HG02870 (cell line): ENCODE measurements at regions not wholly inside any gene's neighbourhood (a gene's known extent, or its start where the extent isn't known, plus 50 kb on each side); places are given as distances from the start of the nearest gene placed in this dataset.

ENCODE experiments used
- ATAC-seq: cut with Tn5 transposase; IDR thresholded peaks from one replicate; pipeline ENCODE4 v1.9.1; 2021; ENCODE audit warnings: mild to moderate bottlenecking, moderate library complexity; ENCODE audit not compliant: unreplicated experiment

GRCh38 chr10:130869179-130869841 is 442.2 kb downstream of the TCERG1L start:
- no peak for ATAC-seq

GRCh38 chr10:130871406-130871805 is 440.1 kb downstream of the TCERG1L start:
- ATAC-seq, result no peak

- ATAC-seq, result no peak
These were observed 437.9 kb downstream of the TCERG1L start for GRCh38 chr10:130873636-130874035.

DNA sequence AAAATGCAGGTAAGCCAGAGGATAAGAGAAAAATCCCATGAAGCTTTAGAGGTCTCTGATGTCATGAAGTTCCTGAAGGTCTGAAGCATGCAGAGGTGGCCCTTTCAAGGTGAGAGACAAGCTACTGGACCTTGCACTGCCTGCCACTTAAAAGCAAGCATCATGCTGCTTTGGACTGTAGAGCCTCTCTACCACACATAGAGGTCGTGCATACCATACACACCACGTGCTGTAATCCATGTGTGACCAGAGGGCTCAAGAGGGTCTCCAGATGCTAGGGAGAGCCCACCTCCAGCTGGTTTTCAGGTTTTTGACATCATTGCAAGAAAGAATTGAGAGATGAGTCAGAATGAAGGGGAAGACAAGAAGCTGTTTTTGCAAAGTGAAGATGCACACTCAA is 436.4 kb downstream of the TCERG1L start:
- ATAC-seq, result no peak

GRCh38 chr10:130875897-130876472 is 435.5 kb downstream of the TCERG1L start:
- ATAC-seq, result no peak

DNA sequence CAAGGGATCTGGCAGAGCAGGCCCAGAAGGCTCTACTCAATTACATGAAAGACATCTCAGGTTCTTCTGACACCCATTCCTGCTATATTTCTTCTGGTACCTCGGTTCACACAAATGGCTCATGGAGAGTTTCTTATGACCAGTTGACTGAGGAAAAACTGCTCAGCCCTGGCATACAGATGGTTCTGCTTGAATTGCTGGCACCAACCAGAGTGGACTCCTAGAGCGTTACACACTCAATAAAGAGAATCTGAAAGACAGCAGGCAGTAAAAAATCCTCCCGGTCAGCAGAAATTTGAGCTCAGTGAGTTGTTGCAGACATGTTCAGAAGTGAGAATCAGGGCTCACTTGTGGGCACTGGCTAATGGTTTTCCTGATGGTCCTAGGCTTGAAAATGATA is 434.4 kb downstream of the TCERG1L start:
- ATAC-seq, result no peak

- no peak for ATAC-seq
These were observed 433.4 kb downstream of the TCERG1L start for GRCh38 chr10:130878131-130878530.

DNA sequence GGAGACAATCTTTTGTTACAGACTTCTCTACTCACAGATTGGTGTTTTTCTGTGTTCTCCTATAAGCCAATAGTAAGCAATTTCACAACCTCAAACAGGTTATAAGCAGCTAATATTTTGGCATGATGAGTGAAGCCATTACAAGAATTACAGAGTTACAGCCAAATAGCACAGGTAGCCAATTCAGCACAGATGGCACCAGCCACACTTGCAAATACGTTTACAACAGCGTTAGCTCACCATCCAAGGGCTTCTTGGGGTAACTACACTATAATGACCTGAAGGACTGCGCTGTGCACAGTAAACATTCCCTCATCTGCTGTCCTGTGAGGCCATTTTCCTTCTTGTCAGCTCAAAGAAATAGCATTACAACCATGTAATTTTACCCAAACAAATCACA is 428.6 kb downstream of the TCERG1L start:
- ATAC-seq, result no peak

DNA sequence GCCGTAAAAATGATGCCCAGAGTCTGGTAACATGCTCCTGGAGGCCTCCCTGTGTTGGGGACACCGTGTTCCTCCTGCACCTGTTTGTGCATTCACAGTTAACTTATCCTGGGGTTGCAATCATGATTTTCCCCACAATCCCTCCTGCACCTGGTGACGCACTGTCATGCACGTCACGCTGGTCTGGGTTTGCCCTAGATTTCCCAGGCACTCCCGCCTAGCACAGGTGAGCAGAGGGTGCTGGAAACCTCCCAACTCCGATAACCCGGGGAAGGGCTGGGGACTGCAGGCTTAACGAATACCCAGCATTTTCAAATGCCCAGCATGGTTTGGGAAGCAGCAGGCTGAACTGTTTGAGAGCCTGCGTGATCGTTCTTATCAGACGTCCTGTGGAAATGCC is 427.1 kb downstream of the TCERG1L start:
- no peak for ATAC-seq

DNA sequence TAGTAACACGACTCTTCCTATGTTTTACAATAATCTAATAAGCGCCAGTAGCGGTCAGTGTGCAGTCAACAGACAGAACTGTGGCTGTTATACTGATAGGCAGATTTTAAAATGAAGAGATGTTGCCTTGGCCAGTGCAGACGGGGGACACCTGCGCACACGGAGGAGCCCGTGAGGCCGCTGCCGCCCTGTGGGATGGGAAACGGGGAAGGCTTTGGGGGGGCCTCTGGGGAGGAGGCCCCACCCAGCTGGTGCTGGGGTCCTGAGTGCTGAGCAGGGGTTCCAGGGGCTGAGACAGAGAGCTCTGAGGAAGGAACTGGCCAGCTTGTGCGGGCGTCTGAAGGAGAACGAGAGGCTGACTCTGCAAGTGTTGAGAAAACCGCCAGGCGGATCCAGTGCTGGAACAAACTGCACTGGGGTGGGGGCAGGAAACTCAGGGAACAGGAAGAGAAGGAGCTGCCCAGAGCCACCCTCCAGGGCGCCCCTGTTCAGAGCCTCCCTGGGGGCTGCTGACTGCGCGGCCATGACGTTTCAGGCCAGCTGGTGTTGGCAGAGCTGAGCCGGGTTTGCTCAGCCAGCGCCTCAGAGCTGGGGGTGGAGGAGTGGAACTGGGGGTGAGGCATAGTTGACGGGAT is 426.4 kb downstream of the TCERG1L start:
- no peak for ATAC-seq

DNA sequence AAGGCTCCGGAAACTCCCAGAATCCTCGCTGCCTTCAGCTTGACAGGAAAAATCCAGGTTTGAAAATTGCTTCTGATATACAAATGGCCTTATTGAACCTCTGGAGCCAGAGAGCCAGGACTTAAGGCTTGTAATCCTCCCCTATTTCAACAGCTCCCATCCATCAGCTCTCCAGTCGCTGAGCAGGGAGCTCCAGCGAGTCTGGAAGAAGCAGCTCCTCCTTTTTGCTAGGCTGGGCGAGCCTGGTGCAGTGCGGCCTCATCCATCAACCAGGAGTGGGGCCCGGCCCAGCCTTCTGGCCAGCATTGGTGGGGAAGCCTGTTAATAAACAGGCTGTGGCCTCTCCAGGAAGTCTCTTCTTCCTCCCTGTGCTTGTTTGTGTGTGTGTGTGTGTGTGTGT is 424.4 kb downstream of the TCERG1L start:
- no peak for ATAC-seq

DNA sequence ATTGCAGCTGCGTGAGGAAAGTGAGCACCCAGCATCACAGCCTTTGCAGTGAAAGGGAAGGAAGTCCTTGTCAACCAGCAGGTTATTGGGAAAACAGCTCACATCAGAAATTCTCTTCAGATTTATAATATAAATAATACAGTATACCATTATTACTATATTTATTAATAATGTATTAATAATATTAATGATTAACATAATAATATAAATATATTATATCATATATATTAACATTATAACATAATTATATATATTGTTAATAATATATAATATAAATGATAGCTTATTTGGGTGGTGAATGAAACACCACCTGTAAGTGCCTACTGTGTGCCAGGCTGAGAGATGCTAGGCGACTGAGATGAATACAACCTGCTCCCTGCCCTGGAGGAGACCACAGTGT is 423.0 kb downstream of the TCERG1L start:
- no peak for ATAC-seq

GRCh38 chr10:130889240-130889639 is 422.3 kb downstream of the TCERG1L start:
- ATAC-seq, result no peak

DNA sequence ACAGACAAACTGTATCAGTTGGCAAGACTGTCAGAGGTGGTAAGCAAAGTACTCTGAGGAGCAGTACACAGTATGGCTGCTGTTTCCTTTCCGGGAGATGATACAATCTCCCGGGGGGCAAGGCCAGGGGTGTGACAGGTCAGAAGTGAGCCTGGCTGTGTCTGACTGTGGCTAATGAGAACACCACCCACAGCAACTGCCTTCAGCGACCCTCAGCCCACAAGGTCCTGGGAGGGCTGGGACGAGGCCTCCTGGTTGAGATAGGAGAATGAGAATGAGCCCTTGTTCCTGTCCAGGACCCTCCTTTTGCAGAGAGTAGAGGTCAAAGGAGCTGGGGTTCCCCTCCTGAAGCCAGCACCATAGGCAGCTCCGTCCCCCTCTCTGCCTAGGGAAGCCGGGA is 421.7 kb downstream of the TCERG1L start:
- ATAC-seq, result no peak

- no peak for ATAC-seq
These were observed 420.5 kb downstream of the TCERG1L start for GRCh38 chr10:130891066-130891465.

DNA sequence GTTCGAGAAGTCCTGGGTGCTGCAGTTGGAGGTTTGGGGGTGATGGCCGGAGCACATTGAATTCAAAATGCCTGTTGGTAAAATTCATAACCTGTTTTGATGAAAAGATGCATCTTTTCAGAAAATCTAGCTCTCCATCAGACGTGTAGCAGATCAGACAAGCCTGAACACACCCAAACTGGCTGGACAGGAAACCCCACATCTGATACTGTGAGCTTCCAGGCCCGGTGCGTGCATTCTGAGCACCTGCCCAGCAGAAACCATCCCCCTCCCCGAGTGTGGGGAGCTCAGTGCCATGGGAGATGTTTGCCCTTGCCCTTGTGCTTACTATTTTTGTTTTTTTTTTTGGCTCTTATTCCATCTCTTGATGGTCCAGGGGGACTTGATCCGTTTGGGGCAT is 417.1 kb downstream of the TCERG1L start:
- ATAC-seq, result no peak

DNA sequence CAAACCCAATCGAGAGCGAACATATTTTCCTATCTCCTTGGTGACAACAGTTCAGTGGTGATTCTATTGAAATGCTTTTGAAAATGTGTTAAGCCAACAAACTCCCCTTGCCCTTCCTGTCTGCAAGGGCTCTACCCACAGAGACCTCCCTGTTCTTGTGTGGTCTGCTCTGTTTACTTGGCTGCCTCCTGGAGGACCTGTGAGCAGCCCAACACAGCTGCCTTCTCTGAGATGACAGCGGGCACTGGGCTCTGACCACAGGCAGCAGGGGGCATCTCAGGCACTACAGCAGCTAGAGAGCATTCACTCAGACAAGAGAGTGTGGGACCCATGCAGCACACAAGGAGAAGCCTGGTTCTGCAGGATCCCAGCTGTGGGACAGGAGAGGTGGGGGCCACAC is 416.4 kb downstream of the TCERG1L start:
- no peak for ATAC-seq

DNA sequence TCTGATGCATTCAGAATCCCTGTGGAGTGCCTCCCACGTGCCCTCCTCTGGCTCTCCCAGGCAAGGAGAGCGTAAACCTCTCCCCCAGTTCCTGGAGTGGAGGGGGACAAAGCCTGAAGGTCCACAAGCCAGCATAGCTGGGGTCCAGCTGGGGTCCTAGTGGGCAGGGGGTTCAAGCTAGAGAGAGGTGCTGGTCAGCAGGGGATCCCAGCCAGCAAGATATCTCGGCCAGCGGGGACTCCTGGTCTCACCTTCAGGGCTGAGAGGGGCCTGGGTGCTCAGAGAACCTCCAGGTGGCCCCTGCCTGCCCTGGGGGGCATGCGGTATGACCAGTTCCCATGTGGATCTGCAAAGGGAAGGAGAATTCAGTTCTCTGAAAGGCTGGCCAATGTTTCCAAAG is 413.7 kb downstream of the TCERG1L start:
- no peak for ATAC-seq

- no peak for ATAC-seq
These were observed 413.1 kb downstream of the TCERG1L start for GRCh38 chr10:130898381-130898780.

DNA sequence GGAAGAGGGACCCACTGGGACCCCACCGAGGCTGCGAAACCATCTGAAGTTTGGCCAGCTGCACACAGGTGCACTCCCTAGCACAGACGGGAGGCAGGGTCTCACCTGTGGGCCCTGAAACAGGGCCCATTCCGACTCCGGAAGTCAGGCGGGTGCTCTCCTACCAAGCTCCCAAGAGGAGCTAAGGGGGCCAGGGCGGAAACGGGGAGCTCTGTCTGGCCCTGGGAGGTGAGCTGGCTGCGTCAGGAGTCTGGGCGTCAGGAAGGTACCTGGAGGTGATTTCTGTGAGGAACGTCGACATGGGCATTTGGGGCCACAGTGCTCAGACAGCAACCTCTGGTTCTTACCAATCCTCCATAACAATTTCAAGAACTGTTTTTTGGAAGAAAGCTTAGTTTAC is 411.7 kb downstream of the TCERG1L start:
- no peak for ATAC-seq

GRCh38 chr10:130900441-130901160 is 410.9 kb downstream of the TCERG1L start:
- ATAC-seq, result no peak
